K562 (cell line): ENCODE measurements at regions not wholly inside any gene's neighbourhood (a gene's known extent, or its start where the extent isn't known, plus 50 kb on each side); places are given as distances from the start of the nearest gene placed in this dataset.

Experiments
- ATAC-seq: fragments of 200-7000 bp; cut with Tn5 transposase; 3 replicates; pipeline ENCODE4 v1.9.1; 2020; ENCODE audit warnings: moderate library complexity
- BruUV-seq: library from RNA; stranded (reverse); fragments of 400-500 nt; replicated peaks from 2 replicates; lab custom pipeline; 2021; lab: Mats Ljungman, UMichigan
- CTCF ChIA-PET: fragments of 300-600 bp; formaldehyde crosslinking; extraction: SDS; loops from one replicate; lab custom pipeline; 2021; ENCODE audit warnings: low intra/inter-chr PET ratio; lab: Yijun Ruan, JAX
- POLR2A ChIA-PET: fragments of 300-600, 350-650 bp; sonication (Branson Sonifier 250); formaldehyde crosslinking; extraction: SDS; loops from one replicate; lab custom pipeline; 2021; ENCODE audit warnings: antibody characterized with exemption, inconsistent platforms; lab: Yijun Ruan, JAX
- DNase-seq, 4 experiments: peaks; one replicate each; pipeline versions ENCODE4 v3.0.0 to v3.0.0-alpha.2; 2011 to 2018; ENCODE audit warnings: low spot score in 3 of 4, mixed read lengths in 3 of 4; ENCODE audit errors: extremely low read depth in 1 of 4
- FAIRE-seq: peaks from 2 replicates; lab custom pipeline; 2011; peaks lifted over from hg19 to GRCh38; lab: Jason Lieb, UNC
- H2AFZ ChIP-seq: 2 replicates; pipeline ENCODE4 v1.6.0; 2011; ENCODE audit warnings: low read depth, low read length, control low read depth, inconsistent platforms
- H3K27ac ChIP-seq: fragments of 200-600 bp; 3 replicates; pipeline ENCODE4 v1.8.0; 2011; ENCODE audit warnings: low read depth, mild to moderate bottlenecking, control low read depth, inconsistent platforms, low read length, moderate library complexity, mixed read lengths; ENCODE audit errors: extremely low read depth
- H3K27me3 ChIP-seq, 2 experiments: fragments of 300-600 bp in 1 of 2; 2 replicates in 1 of 2; 3 replicates in 1 of 2; pipeline versions ENCODE4 v1.6.0 to v1.8.0; 2011; ENCODE audit warnings: inconsistent platforms in 2 of 2, low read length in 2 of 2, mild to moderate bottlenecking in 1 of 2, mixed read lengths in 1 of 2, moderate library complexity in 1 of 2; ENCODE audit not compliant: control insufficient read depth in 2 of 2, insufficient read depth in 2 of 2
- H3K36me3 ChIP-seq: fragments of 300-600 bp; 3 replicates; pipeline ENCODE4 v1.8.0; 2011; ENCODE audit warnings: mild to moderate bottlenecking, low read length, inconsistent platforms; ENCODE audit not compliant: control insufficient read depth, insufficient read depth
- H3K4me1 ChIP-seq, 2 experiments: fragments of 200-600 bp in 1 of 2; replicated peaks in 1 of 2; 2 replicates in 1 of 2; 3 replicates in 1 of 2; pipeline versions ENCODE4 v1.5.1 to v1.8.0; 2011; ENCODE audit warnings: inconsistent platforms in 2 of 2, low read length in 2 of 2, mild to moderate bottlenecking in 1 of 2, mixed read lengths in 1 of 2, moderate library complexity in 1 of 2; ENCODE audit not compliant: control insufficient read depth in 2 of 2, insufficient read depth in 2 of 2
- H3K4me2 ChIP-seq: 2 replicates; pipeline ENCODE4 v1.6.1; 2011; ENCODE audit warnings: low read length, control low read depth, inconsistent platforms, mixed read lengths; ENCODE audit not compliant: insufficient read depth
- H3K4me3 ChIP-seq: fragments of 200-600 bp; sonication (generic), shearing (Covaris generic); 2 replicates; pipeline ENCODE4 v1.5.1; 2016; ENCODE audit warnings: control low read depth, inconsistent platforms
- H3K79me2 ChIP-seq: fragments of 200-600 bp; 3 replicates; pipeline ENCODE4 v1.8.0; 2011; ENCODE audit warnings: low read length, inconsistent platforms; ENCODE audit not compliant: control insufficient read depth, insufficient read depth
- H3K9ac ChIP-seq, 2 experiments: 2 replicates each; pipeline versions ENCODE4 v1.6.0 to v1.6.1; 2011; ENCODE audit warnings: low read depth in 2 of 2, low read length in 2 of 2, control low read depth in 1 of 2, inconsistent platforms in 1 of 2, mild to moderate bottlenecking in 1 of 2, mixed read lengths in 1 of 2; ENCODE audit not compliant: insufficient read depth in 1 of 2
- H3K9me1 ChIP-seq: one replicate; pipeline ENCODE4 v1.6.0; 2011; ENCODE audit warnings: inconsistent platforms, mild to moderate bottlenecking, low read length, moderate library complexity; ENCODE audit not compliant: control insufficient read depth, insufficient read depth
- H3K9me3 ChIP-seq: replicated peaks from 2 replicates; pipeline ENCODE4 v1.5.1; 2011; ENCODE audit warnings: low read depth, low read length, inconsistent platforms; ENCODE audit not compliant: control insufficient read depth, insufficient read depth
- H4K20me1 ChIP-seq: replicated peaks from 2 replicates; pipeline ENCODE4 v1.6.1; 2011; ENCODE audit warnings: low read length, inconsistent platforms, mixed read lengths; ENCODE audit not compliant: control insufficient read depth, insufficient read depth
- AFF1 ChIP-seq, 2 experiments: fragments of 450-650 bp; IDR thresholded peaks; 2 replicates each; pipeline ENCODE4 v1.6.1; 2018; ENCODE audit warnings: mild to moderate bottlenecking in 2 of 2, low read depth in 1 of 2; ENCODE audit not compliant: partially characterized antibody in 2 of 2
- ATF6 ChIP-seq: sonication (generic); formaldehyde crosslinking; IDR thresholded peaks from 2 replicates; pipeline ENCODE4 v1.4.0; 2020; ENCODE audit warnings: mild to moderate bottlenecking, missing genetic modification reagents
- CHCHD3 ChIP-seq: fragments of 250-450 bp; sonication (Bioruptor Pico); IDR thresholded peaks from 2 replicates; pipeline ENCODE4 v2.1.2; 2022; ENCODE audit warnings: mild to moderate bottlenecking
- CHD2 ChIP-seq: IDR thresholded peaks from 2 replicates; pipeline ENCODE4 v1.6.1; 2011; ENCODE audit warnings: low read depth, low read length
- KDM5B ChIP-seq: fragments of 200-600 bp; sonication (generic); IDR thresholded peaks from 2 replicates; pipeline ENCODE4 v1.6.1; 2012; ENCODE audit warnings: low read depth, mild to moderate bottlenecking, moderate library complexity, low read length, control low read depth, inconsistent platforms; ENCODE audit not compliant: insufficient replicate concordance
- MEF2A ChIP-seq: IDR thresholded peaks from 2 replicates; pipeline ENCODE4 v1.6.1; 2011; ENCODE audit warnings: low read depth, mild to moderate bottlenecking, low read length, moderate library complexity; ENCODE audit not compliant: control insufficient read depth
- MTA1 ChIP-seq: fragments of 450-650 bp; IDR thresholded peaks from 2 replicates; pipeline ENCODE4 v1.6.1; 2017; ENCODE audit warnings: borderline replicate concordance
- NKRF ChIP-seq: fragments of 450-650 bp; IDR thresholded peaks from 2 replicates; pipeline ENCODE4 v1.6.1; 2016; ENCODE audit warnings: borderline replicate concordance
- OTX1 ChIP-seq: fragments of 450-650 bp; formaldehyde crosslinking; IDR thresholded peaks from 2 replicates; pipeline ENCODE4 v1.4.0; 2022; ENCODE audit warnings: mild to moderate bottlenecking
- SAFB ChIP-seq: fragments of 200-400 bp; formaldehyde crosslinking; IDR thresholded peaks from 2 replicates; pipeline ENCODE4 v1.6.1; 2017; ENCODE audit warnings: low read depth, low read length, borderline replicate concordance
- SETDB1 ChIP-seq: IDR thresholded peaks from one replicate; pipeline ENCODE4 v1.6.1; 2012; ENCODE audit warnings: low read length, control low read depth, inconsistent platforms
- TRIM24 ChIP-seq, 2 experiments: fragments of 450-650 bp; IDR thresholded peaks; 2 replicates each; pipeline ENCODE4 v1.6.1; 2016
- TRIM28 ChIP-seq: fragments of 450-650 bp; IDR thresholded peaks from 2 replicates; pipeline ENCODE4 v1.6.1; 2017
- ZFP36 ChIP-seq: fragments of 150-350 bp; IDR thresholded peaks from 2 replicates; pipeline ENCODE4 v1.6.1; 2018; ENCODE audit warnings: low read length, low read depth; ENCODE audit not compliant: partially characterized antibody
- in situ Hi-C: fragments of 300-500 bp; cut with MboI; formaldehyde crosslinking; loops from 4 replicates; pipeline ENCODE4 v1.15.0; 2018; ENCODE audit warnings: inconsistent platforms, mixed read lengths
- intact Hi-C: fragments of 100-400 bp; cut with micrococcal nuclease; formaldehyde crosslinking; loops from 2 replicates; pipeline ENCODE4 v1.14.2; 2022

- Histone ChIP-seq H3K27me3 (no peaks in the 10 kb centered on the region), H3K36me3 (no peaks in the 10 kb centered on the region), H3K9me1 (no peaks in the 10 kb centered on the region), H3K9me3 (no peaks in the 10 kb centered on the region; the same call in 1 of the 2 replicates), H3K9ac (no peak overlapping the region), H3K79me2 (no peaks in the 10 kb centered on the region), H3K4me1 (peaks cover 0 to 13% of the 10 kb centered on the region in 2 experiments; a peak in 2 of 5 replicates), H4K20me1 (no peaks in the 10 kb centered on the region), H2AFZ (no peak overlapping the region), H3K27ac (no peak overlapping the region), H3K4me3 (no peak overlapping the region), H3K4me2 (no peak overlapping the region)
- ChIA-PET POLR2A (interaction anchor here (1.2 kb wide), 1 partner anchor 9 kb away, joined by 3 read pairs; no protein-coding TSS in a partner anchor), CTCF (no interaction called here)
- no peak for FAIRE-seq
- in situ Hi-C loops (no loop called here), intact Hi-C loops (no loop called here)
- DNase-seq, result no peak
- TF ChIP-seq CHCHD3 (no peak), ATF6 (CRISPR knock-in tag) (no peak), ZFP36 (no peak), SAFB (no peak), SETDB1 (no peak), MEF2A (no peak), TRIM24 (IDR thresholded peaks at IDR 0.05) (peak in 1 of 2 experiments; percentile 24; a peak in 1 of 4 replicates), CHD2 (no peak), AFF1 (IDR thresholded peaks at IDR 0.05; ENCODE audit: low read depth in 1 of 2, partially characterized antibody in 2 of 2) (peak in 1 of 2 experiments; percentile 99), OTX1 (CRISPR knock-in tag) (no peak), NKRF (no peak), KDM5B (no peak), MTA1 (no peak), TRIM28 (no peak)
- no peak for ATAC-seq
- no TSS peak for BruUV-seq
These were observed 107.7 kb downstream of the EHF start for GRCh38 chr11:34728609-34729008.
